NOMO-1 (cell line): ENCODE measurements at regions not wholly inside any gene's neighbourhood (a gene's known extent, or its start where the extent isn't known, plus 50 kb on each side); places are given as distances from the start of the nearest gene placed in this dataset.
"Not testable (repeated sequence)": the region's sequence is repeated elsewhere in the genome, so short reads cannot be mapped to it uniquely, and the experiment has no call there.

Experiments
- DNase-seq, 2 experiments: peaks; one replicate each; lab custom pipeline; 2025; ENCODE audit not compliant: unreplicated experiment in 2 of 2; lab: John Stamatoyannopoulos, UW

DNA sequence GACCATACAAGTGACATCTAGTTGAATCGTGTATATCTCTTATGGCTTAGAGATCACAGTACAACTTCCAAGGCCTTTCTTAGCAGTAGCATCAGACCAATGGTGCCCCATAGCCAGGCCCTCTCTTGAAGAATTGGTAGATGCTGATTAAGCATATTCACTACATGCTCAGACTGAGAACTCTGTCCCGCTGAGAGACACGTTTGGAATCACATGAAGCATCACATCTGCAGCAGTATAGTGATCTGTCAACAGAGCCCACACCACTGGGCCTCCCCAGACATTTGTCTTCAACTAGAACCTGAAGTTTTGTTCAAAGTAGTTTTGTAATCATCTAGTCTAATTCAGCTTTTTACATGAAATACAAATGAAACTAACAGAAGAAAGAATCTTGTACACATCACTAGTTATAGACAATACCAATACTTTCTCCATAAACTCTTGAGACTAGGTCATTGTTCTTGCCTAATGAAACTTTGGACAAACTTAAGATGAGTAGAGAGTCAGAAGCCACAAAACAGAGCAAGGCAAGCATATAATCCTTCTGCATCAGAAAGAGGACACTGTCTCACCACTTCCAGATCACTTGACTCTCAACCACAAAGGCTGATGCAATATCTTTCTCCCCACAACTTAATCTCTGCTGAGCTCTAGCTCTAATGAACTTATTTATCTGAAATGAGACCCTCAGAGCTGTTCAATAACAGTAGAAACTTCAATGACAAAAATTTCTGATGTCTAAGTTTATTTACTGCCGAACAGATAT, 182.7 kb downstream of the TBX18 start:
- peak; percentile 77 to 91 for DNase-seq

DNA sequence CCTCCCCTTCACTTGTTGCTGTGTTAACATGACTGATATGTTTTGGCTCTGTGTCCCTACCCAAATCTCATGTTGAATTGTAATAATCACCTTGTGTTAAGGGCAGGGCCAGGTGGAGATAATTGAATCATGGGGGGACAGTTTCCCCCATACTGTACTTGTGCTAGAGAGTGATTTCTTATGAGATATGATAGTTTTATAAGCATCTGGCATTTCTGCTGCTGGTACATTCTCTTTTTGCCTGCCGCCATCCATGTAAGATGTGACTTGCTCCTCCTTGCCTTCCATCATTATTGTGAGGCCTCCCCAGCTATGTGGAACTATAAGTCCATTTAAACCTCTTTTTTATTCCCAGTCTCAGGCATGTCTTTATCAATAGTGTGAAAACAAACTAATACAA, 185.0 kb downstream of the TBX18 start:
- DNase-seq, result no peak

DNA sequence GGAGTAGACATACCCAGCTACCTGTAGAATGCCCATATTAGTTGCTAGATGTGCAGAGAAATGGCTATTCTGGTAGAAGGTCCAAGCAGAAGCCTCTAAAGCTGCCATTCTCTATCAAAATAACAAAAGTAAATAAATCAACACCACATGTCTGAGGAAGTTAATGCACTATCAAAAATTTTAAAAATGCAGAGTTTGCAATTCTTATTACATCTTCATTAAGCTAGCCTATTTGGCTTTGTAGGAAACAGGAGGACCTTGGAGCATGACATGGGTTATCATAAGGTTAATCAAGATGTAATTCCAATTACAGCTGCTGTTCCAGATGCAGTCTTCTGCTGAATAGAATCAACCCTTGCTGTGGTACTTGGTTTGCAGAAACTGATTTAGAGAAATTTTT, 188.4 kb downstream of the TBX18 start:
- no peak for DNase-seq

DNA sequence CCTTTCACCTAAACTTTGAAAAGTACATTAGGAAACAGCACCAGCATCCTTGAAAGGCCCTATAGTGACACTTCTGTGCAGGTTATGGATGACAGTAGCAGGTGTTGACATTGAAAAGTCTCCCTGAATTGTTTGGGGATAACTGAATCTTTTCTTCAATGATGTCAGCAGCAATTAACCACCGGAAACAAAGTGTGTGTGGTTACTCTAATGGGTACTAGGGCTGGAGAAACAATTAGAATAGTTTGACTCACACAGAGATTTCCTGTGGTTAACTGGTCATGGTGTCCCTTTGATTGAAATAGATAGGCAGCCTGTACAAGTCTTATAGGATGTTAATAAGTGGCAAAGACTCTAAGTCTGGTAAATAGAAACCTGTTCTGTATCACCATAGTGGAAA, 189.1 kb downstream of the TBX18 start:
- DNase-seq, result peak; percentile 35 to 84

DNA sequence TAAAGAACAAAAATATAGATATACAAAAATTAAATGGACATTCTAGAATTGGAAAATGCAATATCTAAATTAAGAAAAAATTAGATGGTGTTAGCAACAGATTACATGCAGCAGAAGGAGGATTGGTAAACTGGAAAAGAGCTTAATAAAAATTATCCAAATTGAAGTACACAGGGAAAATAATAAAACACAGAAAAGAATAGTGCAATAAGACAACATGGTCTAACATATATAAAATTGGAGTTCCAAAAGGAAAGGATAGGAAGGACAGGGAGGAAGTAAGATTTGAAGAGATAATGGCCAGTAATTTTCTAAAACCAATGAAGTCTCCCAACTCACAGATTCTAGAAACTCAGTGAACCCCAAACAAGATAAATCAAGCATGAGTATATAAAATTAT, 194.5 kb downstream of the TBX18 start:
- no peak for DNase-seq

DNA sequence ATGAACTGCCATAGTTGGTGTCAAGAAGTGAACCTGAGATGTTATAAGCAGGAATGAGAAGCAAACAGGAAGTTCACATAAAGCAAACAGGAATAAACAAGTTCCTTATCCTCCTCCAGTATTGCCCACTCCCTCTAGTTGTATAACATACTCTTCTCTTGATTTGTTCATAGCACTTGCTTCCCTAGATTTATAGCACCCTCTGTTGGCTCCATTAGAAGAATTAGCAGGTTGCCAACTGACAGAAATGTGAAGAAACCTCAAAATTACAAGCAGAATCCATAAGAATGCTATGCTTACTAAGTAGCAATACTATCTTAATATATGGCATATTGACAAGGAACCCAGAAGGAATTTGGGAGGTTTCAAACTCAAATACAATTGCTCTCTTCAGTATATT, 195.4 kb downstream of the TBX18 start:
- DNase-seq, result no peak

DNA sequence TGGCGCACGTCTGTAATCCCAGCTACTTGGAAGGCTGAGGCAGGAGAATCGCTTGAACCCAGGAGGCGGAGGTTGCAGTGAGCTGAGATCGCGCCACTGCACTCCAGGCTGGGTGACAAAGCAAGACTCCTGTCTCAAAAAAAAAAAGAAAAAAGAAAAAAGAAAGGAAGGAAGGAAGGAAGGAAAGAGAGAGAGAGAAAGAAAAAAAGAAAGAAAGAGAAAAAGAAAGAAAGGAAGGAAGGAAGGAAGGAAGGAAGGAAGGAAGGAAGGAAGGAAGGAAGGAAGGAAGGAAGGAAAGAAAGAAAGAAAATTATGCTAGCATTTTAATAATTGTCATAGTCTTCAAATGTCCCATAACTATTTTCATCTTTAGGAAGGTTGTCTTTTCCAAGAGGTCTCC, 198.7 kb downstream of the TBX18 start:
- DNase-seq, result not testable (repeated sequence)

DNA sequence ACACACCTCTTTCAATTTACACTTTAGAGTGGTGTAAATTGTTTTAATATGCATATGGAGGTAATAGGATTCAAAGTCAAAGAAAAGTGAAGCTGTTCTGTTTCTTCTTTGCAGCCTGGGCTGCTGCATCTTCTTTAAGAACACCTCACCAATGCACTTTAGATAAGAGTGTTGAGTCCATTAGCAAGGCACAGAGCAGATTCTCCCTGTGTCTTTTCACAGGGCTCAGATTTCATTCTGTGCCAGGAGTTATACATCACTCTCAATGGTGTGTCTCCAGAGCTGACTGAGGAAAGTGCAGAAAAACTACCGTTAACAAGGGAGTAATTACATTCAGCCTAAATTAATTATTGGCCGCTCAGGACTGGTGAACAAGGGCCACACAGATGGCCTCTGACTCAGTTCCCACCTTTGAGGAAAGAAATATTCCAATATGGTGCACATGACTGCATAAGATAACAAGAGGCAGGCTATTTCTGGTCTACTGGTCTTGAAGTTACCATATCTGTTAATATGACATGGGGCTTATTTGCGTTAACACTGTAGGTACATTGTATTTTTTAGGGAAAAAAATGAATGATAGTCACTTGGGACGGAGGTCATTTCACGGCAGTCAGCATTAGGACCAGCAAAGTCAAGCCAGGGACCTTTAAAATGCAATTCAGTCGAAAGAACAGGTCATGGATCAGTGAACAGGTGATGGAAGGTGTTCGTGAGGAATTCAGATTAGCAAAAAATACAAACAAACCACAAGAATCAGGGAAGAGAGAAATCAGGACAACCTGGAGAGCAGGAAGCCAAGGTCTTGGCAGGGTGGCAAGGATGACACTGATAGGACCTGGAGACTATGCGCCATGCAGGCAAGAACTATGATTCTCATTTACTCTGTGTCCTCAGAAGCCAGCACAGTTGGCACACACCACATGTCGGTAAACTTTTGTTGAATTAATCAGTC, 203.7 kb downstream of the TBX18 start:
- no peak for DNase-seq

DNA sequence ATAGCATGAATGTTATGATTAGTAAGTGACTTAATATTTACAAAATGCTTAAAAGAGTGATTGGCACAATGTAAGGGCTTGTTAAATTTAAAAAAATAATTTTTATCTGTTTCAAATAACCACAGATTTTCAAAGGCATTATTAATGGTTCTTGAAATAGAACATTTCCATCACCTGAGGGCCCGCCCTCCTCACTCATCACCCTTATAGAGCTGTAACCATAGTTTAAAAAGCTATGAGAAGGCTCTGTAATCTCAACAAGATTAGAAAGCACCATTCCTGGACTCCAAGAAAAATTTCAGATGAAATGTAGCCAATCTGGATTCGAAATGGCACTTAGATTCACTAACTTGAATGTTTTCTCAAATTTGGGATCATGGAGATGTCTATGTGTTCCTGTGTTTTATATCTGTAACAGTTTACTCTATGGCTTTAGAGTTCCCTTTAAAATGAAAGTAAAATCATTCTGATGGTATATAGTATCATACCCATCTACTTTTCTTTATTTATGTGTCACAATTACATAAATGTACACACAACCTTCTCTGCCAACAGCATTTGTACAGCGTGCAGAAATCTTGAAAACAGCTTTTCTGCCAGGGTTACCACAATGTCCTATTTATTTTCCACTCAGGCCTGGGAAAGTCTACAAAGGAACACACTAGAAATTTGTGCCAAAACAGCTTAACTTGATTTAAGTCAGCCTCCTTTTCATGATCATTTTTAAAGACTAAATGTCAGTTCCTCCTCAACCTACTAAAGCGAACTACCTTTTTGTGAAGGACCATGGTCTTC, 207.7 kb downstream of the TBX18 start:
- DNase-seq, result no peak

DNA sequence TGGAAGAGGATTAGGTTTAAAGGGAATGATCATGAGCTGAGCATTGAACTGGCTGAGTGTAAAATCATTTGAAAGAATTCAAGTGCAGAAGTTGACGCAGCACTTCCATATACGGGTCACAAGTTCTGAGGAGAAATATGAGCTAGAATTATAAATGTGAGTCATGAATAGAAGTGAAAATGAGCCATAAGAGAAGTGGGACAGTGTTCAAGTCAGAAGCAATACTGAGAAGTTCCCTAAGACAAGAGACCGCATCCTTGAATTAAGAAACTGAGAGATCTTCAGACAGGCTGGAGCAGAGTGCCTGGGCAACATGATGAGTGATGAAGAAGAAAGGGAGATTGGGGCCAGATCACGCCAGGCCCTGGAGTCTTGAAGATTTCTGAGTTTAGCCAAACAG, 209.7 kb downstream of the TBX18 start:
- peak; percentile 1 to 69 for DNase-seq

DNA sequence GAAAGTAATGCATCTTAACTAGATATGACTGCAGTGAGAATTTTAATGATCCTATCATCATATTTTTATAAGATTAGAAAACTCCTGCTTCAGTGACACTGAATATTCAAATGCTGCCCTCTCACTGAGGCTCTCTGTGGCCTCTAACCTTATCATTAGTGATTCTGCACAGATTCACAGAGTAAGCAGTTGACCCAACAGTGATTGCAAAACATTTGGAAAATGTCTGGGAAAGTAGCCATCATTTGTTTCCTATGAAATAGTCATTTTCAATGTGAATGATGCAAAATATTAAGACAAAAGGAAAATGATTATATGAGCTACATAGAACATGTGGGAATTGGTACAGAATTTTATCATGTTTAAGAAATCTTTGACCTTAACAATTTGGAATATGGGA, 210.3 kb downstream of the TBX18 start:
- DNase-seq, result no peak

DNA sequence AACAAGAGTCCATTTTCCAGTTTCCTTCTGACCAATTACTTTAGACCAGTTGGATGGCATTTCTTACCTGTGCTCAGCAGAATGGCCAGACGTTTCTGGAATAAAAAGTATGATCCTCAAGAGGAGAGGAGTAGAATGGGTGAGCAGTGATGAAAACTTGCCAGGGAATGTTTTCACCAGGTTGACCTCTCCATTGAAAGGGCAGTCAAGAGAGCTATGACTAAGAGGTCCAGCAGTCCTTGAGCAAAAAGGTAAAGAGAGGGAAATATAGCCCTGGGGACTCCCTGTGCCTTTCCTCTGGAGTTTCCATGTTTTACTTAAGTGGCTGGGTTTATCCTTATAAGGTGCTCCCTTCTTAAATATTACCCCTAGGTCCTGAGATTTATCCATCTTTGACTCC, 210.9 kb downstream of the TBX18 start:
- no peak for DNase-seq

DNA sequence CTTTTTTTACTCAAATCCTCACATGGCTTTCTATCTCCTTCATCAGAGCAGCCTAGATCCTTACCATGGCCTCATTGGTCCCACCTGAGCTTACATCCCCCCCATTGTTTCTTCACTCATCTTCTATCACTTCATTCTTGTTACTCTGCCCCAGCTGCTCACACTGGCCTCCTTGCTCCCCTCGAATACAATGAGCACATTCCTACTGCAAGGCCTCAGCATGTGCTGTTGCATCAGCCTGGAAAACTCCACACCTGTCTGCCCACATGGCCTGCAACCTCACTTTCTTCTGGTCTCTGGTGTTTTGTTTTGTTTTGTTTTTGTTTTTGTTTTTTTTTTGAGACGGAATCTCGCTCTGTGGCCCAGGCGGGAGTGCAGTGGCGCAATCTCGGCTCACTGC, 212.6 kb downstream of the TBX18 start:
- no peak for DNase-seq

DNA sequence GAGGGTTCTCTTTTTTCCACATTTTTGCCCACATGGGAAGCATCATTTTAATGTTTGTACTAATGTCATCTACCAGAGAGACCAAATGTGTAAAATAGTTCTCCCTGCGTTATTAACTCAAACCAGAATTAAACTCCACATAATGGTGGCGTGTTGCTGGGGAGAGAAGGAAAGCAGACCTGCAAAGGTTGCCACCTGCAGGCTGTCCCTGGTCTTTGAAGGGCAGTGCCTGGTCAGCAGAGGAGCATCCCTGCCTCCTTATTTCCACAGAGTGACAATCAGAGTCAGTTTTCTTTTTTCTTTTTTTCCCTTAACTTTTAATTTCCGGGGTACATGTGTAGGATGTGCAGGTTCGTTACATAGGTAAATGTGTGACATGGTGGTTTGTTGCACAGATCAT, 214.5 kb downstream of the TBX18 start:
- no peak for DNase-seq

DNA sequence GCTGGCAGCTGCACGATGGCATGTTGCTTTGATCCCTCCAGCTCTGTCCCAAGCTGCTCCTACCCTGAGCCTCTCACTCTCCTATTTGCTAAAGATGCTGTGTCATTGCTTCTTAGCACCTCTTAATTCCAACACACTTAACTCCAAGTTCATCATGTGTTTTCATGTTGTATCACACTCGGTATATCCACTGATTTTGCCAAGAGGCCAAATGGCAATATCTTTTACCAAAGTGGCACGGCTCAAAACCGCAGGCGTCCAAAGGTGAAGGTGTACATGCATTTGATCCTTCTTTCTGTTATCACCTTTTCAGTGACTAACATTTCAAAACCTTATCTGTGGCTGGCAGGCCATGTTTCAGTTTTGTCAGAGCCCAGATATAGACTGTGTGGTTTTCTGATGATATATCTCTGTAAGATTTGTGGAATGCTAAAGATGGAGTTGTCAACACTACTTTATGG, 217.0 kb downstream of the TBX18 start:
- no peak for DNase-seq

DNA sequence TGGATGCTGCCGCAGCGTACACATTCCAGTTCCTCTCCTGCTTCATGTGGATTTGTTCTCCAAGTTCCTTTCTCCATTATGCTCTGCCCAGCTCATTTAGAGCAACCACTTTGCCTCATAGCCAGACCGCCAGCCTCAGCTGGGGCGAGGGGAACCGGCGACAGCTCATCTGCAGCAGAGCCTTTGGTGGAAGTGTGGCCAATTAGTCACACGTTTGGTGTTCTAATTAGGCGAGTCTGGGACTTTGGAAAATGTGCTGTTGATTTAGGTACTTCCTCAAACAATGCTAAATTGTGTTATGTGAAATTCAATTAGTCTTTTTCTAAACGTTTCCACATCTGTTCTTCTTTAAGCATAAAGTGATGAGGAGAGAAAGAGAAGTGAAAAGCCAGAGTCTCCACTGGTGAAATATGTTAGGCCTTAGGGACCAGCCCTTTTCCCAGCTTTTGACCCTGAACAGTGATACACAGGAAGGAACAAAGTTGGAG, 217.9 kb downstream of the TBX18 start:
- DNase-seq, result peak; percentile 38 to 82

DNA sequence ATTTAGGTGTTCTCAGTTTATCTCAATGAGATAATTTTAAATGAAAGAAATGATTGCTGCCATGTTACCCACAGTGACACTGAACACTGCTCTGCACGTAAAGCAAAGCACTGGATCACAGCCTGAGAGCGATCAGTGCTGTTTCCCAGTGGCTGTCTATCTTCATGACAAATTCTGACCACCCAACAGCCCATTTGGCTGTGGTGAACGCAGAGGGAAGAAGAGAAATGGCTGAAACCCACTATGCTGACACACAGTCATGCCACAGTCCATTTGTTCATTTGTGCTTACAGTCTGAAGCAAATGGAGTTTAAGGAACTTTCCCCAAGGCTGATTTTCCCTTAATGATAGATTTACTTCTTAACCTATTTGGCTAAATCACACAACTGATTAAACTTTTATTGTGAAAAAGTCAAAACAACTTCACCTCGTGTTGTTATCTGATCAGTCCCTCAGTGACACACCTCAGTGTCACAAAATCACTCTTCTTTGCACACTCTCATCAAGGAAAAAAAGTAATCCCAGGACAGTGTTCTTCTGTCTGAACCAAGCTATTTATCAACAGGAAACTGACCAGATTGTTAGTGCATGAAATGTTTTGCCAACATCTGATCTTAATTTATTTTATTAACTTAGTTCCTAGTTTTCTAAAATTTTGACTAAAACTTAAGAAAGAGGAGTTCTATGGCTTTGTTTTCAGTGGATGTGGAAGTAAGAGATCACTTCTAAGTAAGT, 225.1 kb downstream of the TBX18 start:
- no peak for DNase-seq

DNA sequence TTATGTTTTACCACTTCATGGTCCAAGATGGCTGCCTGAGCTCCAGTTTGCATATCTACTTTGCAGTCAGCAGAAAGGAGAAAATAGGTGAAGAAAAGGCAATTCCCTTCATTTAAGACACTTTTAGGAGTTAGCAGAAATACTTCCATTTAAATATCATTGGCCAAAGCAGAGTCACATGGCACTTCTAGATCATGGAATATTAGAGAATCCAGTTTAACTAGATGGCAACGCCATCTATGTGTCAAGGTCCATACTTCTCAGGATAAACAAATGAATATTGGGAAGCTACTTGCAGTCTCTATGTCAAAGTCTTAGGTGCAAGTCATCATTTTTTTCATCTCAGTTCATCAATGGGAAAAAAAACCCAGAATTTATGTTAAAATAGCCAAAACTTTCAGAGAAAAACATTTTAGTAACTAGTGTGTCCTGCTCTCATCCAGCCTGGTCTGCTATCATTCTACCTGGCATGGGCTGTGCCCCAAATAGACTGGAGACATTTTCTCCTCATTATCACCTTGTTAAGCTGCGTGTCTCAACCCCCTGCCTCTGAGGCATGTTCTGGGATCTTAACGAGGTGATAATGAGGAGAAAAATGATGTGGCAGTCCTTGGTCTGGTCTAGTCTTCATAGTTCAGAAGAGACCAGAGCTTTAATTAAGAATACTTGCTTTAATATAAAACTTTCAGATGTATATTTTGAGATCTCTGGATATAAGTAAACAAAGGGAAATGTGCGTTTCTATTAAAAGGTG, 227.3 kb downstream of the TBX18 start:
- no peak for DNase-seq

DNA sequence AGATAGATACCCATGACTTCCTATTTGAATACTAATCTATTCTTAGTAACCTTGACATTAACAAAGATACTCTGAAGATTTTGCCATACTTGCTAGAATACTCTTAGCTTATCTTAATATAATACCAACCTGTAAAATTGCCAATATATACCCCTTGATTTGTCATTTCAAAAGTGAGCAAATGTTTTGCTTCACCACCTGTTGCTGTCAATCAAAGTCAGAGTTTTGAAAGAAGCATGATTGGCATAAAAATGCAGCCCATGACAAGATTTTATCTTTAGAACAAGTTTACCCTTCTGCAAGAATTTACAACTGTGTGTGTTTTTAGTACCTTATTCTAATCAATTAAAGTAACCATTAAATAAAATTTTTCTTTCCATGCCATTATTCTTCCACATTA, 236.2 kb downstream of the TBX18 start:
- no peak for DNase-seq
